OCI-LY3 (cell line): ENCODE measurements at regions not wholly inside any gene's neighbourhood (a gene's known extent, or its start where the extent isn't known, plus 50 kb on each side); places are given as distances from the start of the nearest gene placed in this dataset.

Experiments
- CTCF ChIP-seq: fragments of 200-600, 300-600 bp; sonication (generic); IDR thresholded peaks from 2 replicates; pipeline ENCODE4 v1.5.1; 2014; ENCODE audit warnings: antibody characterized with exemption, low read length, low read depth
- EZH2phosphoT487 ChIP-seq: fragments of 200-600 bp; shearing (Covaris generic); IDR thresholded peaks from 2 replicates; pipeline ENCODE4 v1.6.1; 2018; ENCODE audit warnings: antibody characterized with exemption, mixed run types, low read depth

- TF ChIP-seq CTCF (no peak), EZH2phosphoT487 (no peak)
Measured at GRCh38 chr15:47037003-47037402, 680.3 kb upstream of the SEMA6D start.
